ENCODE measurements at regions not wholly inside any gene's neighbourhood (a gene's known extent, or its start where the extent isn't known, plus 50 kb on each side); places are given as distances from the start of the nearest gene placed in this dataset.

DNA sequence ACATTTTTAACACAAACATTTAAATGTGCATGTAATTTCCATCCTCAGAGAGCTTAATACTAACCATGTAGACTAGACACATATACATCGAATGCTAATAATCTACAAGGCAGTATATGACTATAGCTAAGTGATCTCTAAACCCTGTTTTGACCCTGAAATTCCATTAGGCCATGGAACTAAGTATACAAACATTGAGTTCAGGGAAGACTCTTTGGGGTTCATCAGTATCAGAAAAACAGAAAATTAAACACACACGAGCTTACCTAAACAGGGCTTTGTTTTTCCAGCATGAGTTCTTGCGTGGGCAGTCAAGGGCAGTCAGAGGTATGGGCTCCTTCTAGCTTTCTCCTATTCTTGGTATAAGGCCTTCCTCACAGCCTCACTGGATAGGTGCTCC lies 106.0 kb upstream of the COPS8 start:
- H2AFZ ChIP-seq (ENCODE audit: low read depth, low read length): no peak overlapping the region
- no peak for DNase-seq (ENCODE audit: extremely low read depth in 1 of 4, low spot score in 3 of 4)
- H3K4me3 ChIP-seq: no peak overlapping the region
- no peaks in the 10 kb centered on the region for H3K79me2 ChIP-seq (ENCODE audit: control insufficient read depth, insufficient read depth, low read length)
- no peaks in the 10 kb centered on the region for H4K20me1 ChIP-seq (replicated peaks; ENCODE audit: control insufficient read depth, insufficient read depth, low read length)
- no peak overlapping the region for H3K4me2 ChIP-seq (ENCODE audit: insufficient read depth, low read length)
- POLR2A ChIA-PET: no interaction called here
- no peak overlapping the region for H3K27ac ChIP-seq (ENCODE audit: extremely low read depth, low read depth, low read length)
- FAIRE-seq: no peak
- no peak overlapping the region for H3K9ac ChIP-seq (ENCODE audit: insufficient read depth in 1 of 2, low read depth in 2 of 2, low read length in 2 of 2)
- no TSS peak for BruUV-seq (replicated peaks)
- no peak for ATAC-seq
- 0% methylated on average over 1 of the region's 3 CpGs for WGBS (ENCODE audit: insufficient coverage, low coverage, missing lambda C conversion rate)
- H3K4me1 ChIP-seq (replicated peaks in 1 of 2; ENCODE audit: control insufficient read depth in 2 of 2, insufficient read depth in 2 of 2, low read length in 2 of 2): no peaks in the 10 kb centered on the region
- no peaks in the 10 kb centered on the region; a peak in 1 of 5 replicates for H3K27me3 ChIP-seq (ENCODE audit: control insufficient read depth in 2 of 2, insufficient read depth in 2 of 2, low read length in 2 of 2)
- TF ChIP-seq BCOR (IDR thresholded peaks at IDR 0.05): no peak
- no peak for TF ChIP-seq EWSR1 (IDR thresholded peaks at IDR 0.05; ENCODE audit: borderline replicate concordance, low read depth, partially characterized antibody)
- TF ChIP-seq ERF (CRISPR knock-in tag; IDR thresholded peaks at IDR 0.05): no peak
- TF ChIP-seq CAMTA2 (CRISPR knock-in tag; conservative IDR thresholded peaks at IDR 0.05): no peak
- TF ChIP-seq ELK3 (CRISPR knock-in tag; IDR thresholded peaks at IDR 0.05): no peak
- intact Hi-C loops (cut with micrococcal nuclease) (no loop called here), in situ Hi-C loops (cut with MboI) (no loop called here)
- no peaks in the 10 kb centered on the region for H3K36me3 ChIP-seq (ENCODE audit: control insufficient read depth, insufficient read depth, low read length)
- H3K9me3 ChIP-seq (replicated peaks; ENCODE audit: control insufficient read depth, insufficient read depth, low read depth, low read length): no peaks in the 10 kb centered on the region
- CTCF ChIA-PET (ENCODE audit: low intra/inter-chr PET ratio): no interaction called here
- H3K9me1 ChIP-seq (ENCODE audit: control insufficient read depth, insufficient read depth, low read length): no peaks in the 10 kb centered on the region

DNA sequence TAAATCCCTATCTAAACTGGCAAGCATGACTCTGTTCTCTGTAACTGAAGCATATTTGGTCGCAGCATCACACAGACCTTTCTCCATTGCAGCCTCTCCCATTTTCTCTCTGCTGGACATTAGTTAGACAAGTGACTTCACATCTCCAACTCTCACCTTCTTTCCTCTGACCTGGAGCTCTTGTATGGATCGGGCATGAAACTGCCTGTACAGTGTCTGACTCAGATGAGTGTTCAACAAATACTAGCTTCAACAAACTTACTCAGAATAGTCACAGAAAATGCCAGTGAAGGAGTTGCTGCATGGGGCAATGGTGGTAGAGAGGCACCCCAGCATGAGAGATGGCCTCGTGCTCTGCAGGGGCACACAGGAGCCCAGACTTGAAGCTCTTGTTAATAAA lies 104.7 kb upstream of the COPS8 start:
- WGBS (ENCODE audit: insufficient coverage, low coverage, missing lambda C conversion rate): 4% methylated on average over 3 of the region's 3 CpGs
- no peak overlapping the region for H3K4me2 ChIP-seq (ENCODE audit: insufficient read depth, low read length)
- no peak for TF ChIP-seq SNRNP70 (optimal IDR thresholded peaks at IDR 0.05; ENCODE audit: low read depth, low read length)
- no peak for TF ChIP-seq BCL6 (CRISPR knock-in tag; IDR thresholded peaks at IDR 0.05)
- TF ChIP-seq, protein P1, sequence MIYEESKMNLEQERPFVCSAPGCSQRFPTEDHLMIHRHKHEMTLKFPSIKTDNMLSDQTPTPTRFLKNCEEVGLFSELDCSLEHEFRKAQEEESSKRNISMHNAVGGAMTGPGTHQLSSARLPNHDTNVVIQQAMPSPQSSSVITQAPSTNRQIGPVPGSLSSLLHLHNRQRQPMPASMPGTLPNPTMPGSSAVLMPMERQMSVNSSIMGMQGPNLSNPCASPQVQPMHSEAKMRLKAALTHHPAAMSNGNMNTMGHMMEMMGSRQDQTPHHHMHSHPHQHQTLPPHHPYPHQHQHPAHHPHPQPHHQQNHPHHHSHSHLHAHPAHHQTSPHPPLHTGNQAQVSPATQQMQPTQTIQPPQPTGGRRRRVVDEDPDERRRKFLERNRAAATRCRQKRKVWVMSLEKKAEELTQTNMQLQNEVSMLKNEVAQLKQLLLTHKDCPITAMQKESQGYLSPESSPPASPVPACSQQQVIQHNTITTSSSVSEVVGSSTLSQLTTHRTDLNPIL (CRISPR knock-in tag; IDR thresholded peaks at IDR 0.05): no peak
- TF ChIP-seq ZNF124 (CRISPR knock-in tag; IDR thresholded peaks at IDR 0.05): no peak
- no peak for TF ChIP-seq MAFF (IDR thresholded peaks at IDR 0.05; ENCODE audit: low read length)
- TF ChIP-seq CEBPB (tag; IDR thresholded peaks at IDR 0.05): no peak
- TF ChIP-seq NR1H2 (CRISPR knock-in tag; IDR thresholded peaks at IDR 0.05): no peak
- no peak for TF ChIP-seq ZBTB7A (IDR thresholded peaks at IDR 0.05; ENCODE audit: borderline replicate concordance, control insufficient read depth, low read depth, low read length)
- TF ChIP-seq SNAPC5 (CRISPR knock-in tag; IDR thresholded peaks at IDR 0.05): no peak
- TF ChIP-seq C11orf30 (IDR thresholded peaks at IDR 0.05; ENCODE audit: low read depth): no peak
- no peak overlapping the region for H2AFZ ChIP-seq (ENCODE audit: low read depth, low read length)
- no peak overlapping the region for H3K4me3 ChIP-seq
- no peaks in the 10 kb centered on the region for H3K36me3 ChIP-seq (ENCODE audit: control insufficient read depth, insufficient read depth, low read length)
- H3K79me2 ChIP-seq (ENCODE audit: control insufficient read depth, insufficient read depth, low read length): no peaks in the 10 kb centered on the region
- ChIA-PET POLR2A (no interaction called here), CTCF (ENCODE audit: low intra/inter-chr PET ratio) (no interaction called here)
- intact Hi-C loops (cut with micrococcal nuclease) (no loop called here), in situ Hi-C loops (cut with MboI) (no loop called here)
- no TSS peak for BruUV-seq (replicated peaks)
- no peaks in the 10 kb centered on the region; a peak in 1 of 5 replicates for H3K27me3 ChIP-seq (ENCODE audit: control insufficient read depth in 2 of 2, insufficient read depth in 2 of 2, low read length in 2 of 2)
- no peaks in the 10 kb centered on the region for H4K20me1 ChIP-seq (replicated peaks; ENCODE audit: control insufficient read depth, insufficient read depth, low read length)
- H3K9me1 ChIP-seq (ENCODE audit: control insufficient read depth, insufficient read depth, low read length): no peaks in the 10 kb centered on the region
- no peak overlapping the region for H3K27ac ChIP-seq (ENCODE audit: extremely low read depth, low read depth, low read length)
- H3K4me1 ChIP-seq (replicated peaks in 1 of 2; ENCODE audit: control insufficient read depth in 2 of 2, insufficient read depth in 2 of 2, low read length in 2 of 2): no peaks in the 10 kb centered on the region
- ATAC-seq (no peak), FAIRE-seq (no peak), DNase-seq (ENCODE audit: extremely low read depth in 1 of 4, low spot score in 3 of 4) (no peak)
- H3K9ac ChIP-seq (ENCODE audit: insufficient read depth in 1 of 2, low read depth in 2 of 2, low read length in 2 of 2): no peak overlapping the region
- H3K9me3 ChIP-seq (replicated peaks; ENCODE audit: control insufficient read depth, insufficient read depth, low read depth, low read length): no peaks in the 10 kb centered on the region

Data from K562 (cell line).